GM23338 (cell line): ENCODE measurements at regions not wholly inside any gene's neighbourhood (a gene's known extent, or its start where the extent isn't known, plus 50 kb on each side); places are given as distances from the start of the nearest gene placed in this dataset.

Experiments used
- ATAC-seq: fragments of 200-7000 bp; cut with Tn5 transposase; 3 replicates; pipeline ENCODE4 v1.9.1; 2020
- DNase-seq: peaks from one replicate; pipeline ENCODE4 v3.0.0-alpha.2; 2015; ENCODE audit warnings: low spot score
- H2AFZ ChIP-seq: fragments of 200-600 bp; sonication (generic); 2 replicates; pipeline ENCODE4 v1.8.0; 2016; ENCODE audit warnings: antibody characterized with exemption, mild to moderate bottlenecking, moderate library complexity
- H3F3A ChIP-seq: fragments of 200-600 bp; sonication (generic); replicated peaks from 2 replicates; pipeline ENCODE4 v1.8.0; 2017; ENCODE audit warnings: antibody characterized with exemption, mixed run types, low read depth
- H3K27ac ChIP-seq: fragments of 200-600 bp; sonication (generic); 2 replicates; pipeline ENCODE4 v1.6.1; 2016; ENCODE audit warnings: low read depth
- H3K27me3 ChIP-seq: fragments of 200-600 bp; sonication (generic); 2 replicates; pipeline ENCODE4 v1.8.0; 2016; ENCODE audit warnings: mild to moderate bottlenecking, mixed run types, moderate library complexity; ENCODE audit not compliant: insufficient read depth
- H3K36me3 ChIP-seq: fragments of 200-600 bp; sonication (generic); 2 replicates; pipeline ENCODE4 v1.8.0; 2016; ENCODE audit warnings: mild to moderate bottlenecking; ENCODE audit not compliant: insufficient read depth
- H3K4me1 ChIP-seq: fragments of 200-600 bp; sonication (generic); 2 replicates; pipeline ENCODE4 v1.8.0; 2016; ENCODE audit warnings: mild to moderate bottlenecking, moderate library complexity; ENCODE audit not compliant: insufficient read depth
- H3K4me2 ChIP-seq: fragments of 200-600 bp; sonication (generic); 2 replicates; pipeline ENCODE4 v1.7.1; 2017; ENCODE audit warnings: mixed run types
- H3K4me3 ChIP-seq: fragments of 200-600 bp; sonication (generic); 2 replicates; pipeline ENCODE4 v1.6.1; 2016; ENCODE audit warnings: mixed run types
- H3K79me2 ChIP-seq: fragments of 200-600 bp; sonication (generic); replicated peaks from 2 replicates; pipeline ENCODE4 v1.8.0; 2017; ENCODE audit warnings: mild to moderate bottlenecking; ENCODE audit not compliant: insufficient read depth
- H3K9me2 ChIP-seq: fragments of 200-600 bp; sonication (generic); 2 replicates; pipeline ENCODE4 v1.8.0; 2017; ENCODE audit not compliant: insufficient read depth
- H4K20me1 ChIP-seq: fragments of 200-600 bp; sonication (generic); replicated peaks from 2 replicates; pipeline ENCODE4 v1.8.0; 2017; ENCODE audit warnings: mild to moderate bottlenecking; ENCODE audit not compliant: insufficient read depth
- H3K27ac Mint-ChIP-seq: 2 replicates; pipeline ENCODE4 v1.8.0; 2020; ENCODE audit warnings: inconsistent platforms, mild to moderate bottlenecking, moderate library complexity, mixed read lengths
- H3K27me3 Mint-ChIP-seq: 3 replicates; pipeline ENCODE4 v1.8.0; 2022; ENCODE audit warnings: low read depth, mild to moderate bottlenecking, moderate library complexity, mixed read lengths, inconsistent platforms; ENCODE audit not compliant: insufficient read depth, poor library complexity
- H3K36me3 Mint-ChIP-seq: 3 replicates; pipeline ENCODE4 v1.8.0; 2021; ENCODE audit warnings: low read depth, mild to moderate bottlenecking, inconsistent platforms, moderate library complexity, mixed read lengths
- H3K4me1 Mint-ChIP-seq: 3 replicates; pipeline ENCODE4 v1.8.0; 2020; ENCODE audit warnings: mild to moderate bottlenecking, inconsistent platforms, mixed read lengths
- H3K4me3 Mint-ChIP-seq: 3 replicates; pipeline ENCODE4 v1.8.0; 2021; ENCODE audit warnings: moderate library complexity, mild to moderate bottlenecking, inconsistent platforms, mixed read lengths
- H3K9me3 Mint-ChIP-seq: 3 replicates; pipeline ENCODE4 v1.8.0; 2020; ENCODE audit warnings: moderate library complexity, mild to moderate bottlenecking, inconsistent platforms, mixed read lengths
- CREB1 ChIP-seq: fragments of 250-450 bp; sonication (Bioruptor Pico); IDR thresholded peaks from 2 replicates; pipeline ENCODE4 v1.5.0; 2020; ENCODE audit warnings: low read depth, mild to moderate bottlenecking, moderate library complexity
- EZH2 ChIP-seq: fragments of 200-600 bp; sonication (generic); IDR thresholded peaks from one replicate; pipeline ENCODE4 v1.8.0; 2017; ENCODE audit warnings: antibody characterized with exemption, mild to moderate bottlenecking, low read depth; ENCODE audit not compliant: unreplicated experiment
- EZH2phosphoT487 ChIP-seq: fragments of 200-600 bp; sonication (generic); IDR thresholded peaks from one replicate; pipeline ENCODE4 v1.8.1; 2018; ENCODE audit warnings: antibody characterized with exemption; ENCODE audit not compliant: unreplicated experiment
- JUNB ChIP-seq: IDR thresholded peaks from one replicate; pipeline ENCODE4 v1.6.1; 2016; ENCODE audit warnings: antibody characterized with exemption; ENCODE audit not compliant: unreplicated experiment
- NANOG ChIP-seq: IDR thresholded peaks from 2 replicates; pipeline ENCODE4 v1.6.1; 2016; ENCODE audit warnings: antibody characterized with exemption, borderline replicate concordance
- POLR2AphosphoS5 ChIP-seq: IDR thresholded peaks from 2 replicates; pipeline ENCODE4 v1.6.1; 2016; ENCODE audit warnings: antibody characterized with exemption, low read depth
- STAT1 ChIP-seq: IDR thresholded peaks from one replicate; pipeline ENCODE4 v1.6.1; 2016; ENCODE audit warnings: antibody characterized with exemption; ENCODE audit not compliant: unreplicated experiment
- ZNF114 ChIP-seq: fragments of 250-450 bp; sonication (Bioruptor Pico); IDR thresholded peaks from 2 replicates; pipeline ENCODE4 v1.5.0; 2020; ENCODE audit warnings: mild to moderate bottlenecking, moderate library complexity
- ZNF331 ChIP-seq: fragments of 250-450 bp; sonication (Bioruptor Pico); IDR thresholded peaks from 2 replicates; pipeline ENCODE4 v1.5.0; 2020; ENCODE audit warnings: low read depth, mild to moderate bottlenecking, moderate library complexity
- TF ChIP-seq, protein P1 (sequence below): IDR thresholded peaks from 2 replicates; pipeline ENCODE4 v1.6.1; 2016; ENCODE audit warnings: antibody characterized with exemption
- TF ChIP-seq, protein P2 (sequence below): fragments of 250-450 bp; sonication (Bioruptor Pico); IDR thresholded peaks from 2 replicates; pipeline ENCODE4 v1.5.0; 2020; ENCODE audit warnings: mild to moderate bottlenecking, moderate library complexity
- TF ChIP-seq, protein P3 (sequence below): IDR thresholded peaks from one replicate; pipeline ENCODE4 v1.6.1; 2018; ENCODE audit warnings: antibody characterized with exemption; ENCODE audit not compliant: unreplicated experiment
- TF ChIP-seq, protein P4 (sequence below), 2 experiments: fragments of 200-600 bp in 1 of 2; sonication (generic) in 1 of 2; conservative IDR thresholded peaks; 2 replicates each; pipeline versions ENCODE4 v1.5.1 to v1.6.1; 2016 to 2017; ENCODE audit warnings: antibody characterized with exemption in 2 of 2, low read depth in 2 of 2, mild to moderate bottlenecking in 2 of 2, moderate library complexity in 1 of 2

DNA sequence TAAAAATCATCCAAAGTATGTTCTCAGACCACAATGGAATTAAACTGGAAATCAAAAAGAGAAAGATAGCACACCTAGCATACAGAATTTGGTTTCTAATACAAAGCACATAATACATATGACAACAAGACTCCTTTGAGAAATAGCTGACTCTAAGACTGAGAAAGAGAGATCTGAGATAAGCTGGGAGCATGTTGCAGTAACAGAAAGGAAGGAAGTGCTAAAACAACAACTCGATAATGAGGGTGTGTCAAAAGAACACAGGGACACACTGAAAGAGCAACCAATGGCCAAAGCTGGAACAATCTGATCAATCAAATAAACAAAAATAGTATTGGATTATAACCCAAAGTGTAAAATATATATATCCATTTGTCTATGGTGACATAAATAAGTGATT is 586.6 kb downstream of the C4orf33 start:
- H3K4me1 ChIP-seq = no peaks in the 10 kb centered on the region
- ATAC-seq (no peak), DNase-seq (no peak)
- H3K4me3 Mint-ChIP-seq = no peak overlapping the region
- H3K36me3 ChIP-seq = no peaks in the 10 kb centered on the region
- no peaks in the 10 kb centered on the region for H3K4me1 Mint-ChIP-seq
- H3K4me3 ChIP-seq = no peak overlapping the region
- no peaks in the 10 kb centered on the region for H3K9me2 ChIP-seq
- peaks cover 11% of the 10 kb centered on the region for H3K9me3 Mint-ChIP-seq
- no peaks in the 10 kb centered on the region for H3K79me2 ChIP-seq
- no peaks in the 10 kb centered on the region for H3K27me3 Mint-ChIP-seq
- H3F3A ChIP-seq = no peaks in the 10 kb centered on the region
- H3K4me2 ChIP-seq = no peak overlapping the region
- H3K27ac Mint-ChIP-seq = no peak overlapping the region
- peaks cover 7% of the 10 kb centered on the region for H3K36me3 Mint-ChIP-seq
- no peaks in the 10 kb centered on the region for H4K20me1 ChIP-seq
- H2AFZ ChIP-seq = no peak overlapping the region
- H3K27me3 ChIP-seq = no peaks in the 10 kb centered on the region
- H3K27ac ChIP-seq = no peak overlapping the region
- TF ChIP-seq ZNF114 (CRISPR knock-in tag) = no peak
- TF ChIP-seq POLR2AphosphoS5 = no peak
- no peak for TF ChIP-seq EZH2
- TF ChIP-seq NANOG = no peak
- TF ChIP-seq EZH2phosphoT487 = no peak
- TF ChIP-seq, protein P1, sequence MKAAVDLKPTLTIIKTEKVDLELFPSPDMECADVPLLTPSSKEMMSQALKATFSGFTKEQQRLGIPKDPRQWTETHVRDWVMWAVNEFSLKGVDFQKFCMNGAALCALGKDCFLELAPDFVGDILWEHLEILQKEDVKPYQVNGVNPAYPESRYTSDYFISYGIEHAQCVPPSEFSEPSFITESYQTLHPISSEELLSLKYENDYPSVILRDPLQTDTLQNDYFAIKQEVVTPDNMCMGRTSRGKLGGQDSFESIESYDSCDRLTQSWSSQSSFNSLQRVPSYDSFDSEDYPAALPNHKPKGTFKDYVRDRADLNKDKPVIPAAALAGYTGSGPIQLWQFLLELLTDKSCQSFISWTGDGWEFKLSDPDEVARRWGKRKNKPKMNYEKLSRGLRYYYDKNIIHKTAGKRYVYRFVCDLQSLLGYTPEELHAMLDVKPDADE = no peak
- TF ChIP-seq ZNF331 (CRISPR knock-in tag) = no peak
- TF ChIP-seq CREB1 = no peak
- TF ChIP-seq, protein P2, sequence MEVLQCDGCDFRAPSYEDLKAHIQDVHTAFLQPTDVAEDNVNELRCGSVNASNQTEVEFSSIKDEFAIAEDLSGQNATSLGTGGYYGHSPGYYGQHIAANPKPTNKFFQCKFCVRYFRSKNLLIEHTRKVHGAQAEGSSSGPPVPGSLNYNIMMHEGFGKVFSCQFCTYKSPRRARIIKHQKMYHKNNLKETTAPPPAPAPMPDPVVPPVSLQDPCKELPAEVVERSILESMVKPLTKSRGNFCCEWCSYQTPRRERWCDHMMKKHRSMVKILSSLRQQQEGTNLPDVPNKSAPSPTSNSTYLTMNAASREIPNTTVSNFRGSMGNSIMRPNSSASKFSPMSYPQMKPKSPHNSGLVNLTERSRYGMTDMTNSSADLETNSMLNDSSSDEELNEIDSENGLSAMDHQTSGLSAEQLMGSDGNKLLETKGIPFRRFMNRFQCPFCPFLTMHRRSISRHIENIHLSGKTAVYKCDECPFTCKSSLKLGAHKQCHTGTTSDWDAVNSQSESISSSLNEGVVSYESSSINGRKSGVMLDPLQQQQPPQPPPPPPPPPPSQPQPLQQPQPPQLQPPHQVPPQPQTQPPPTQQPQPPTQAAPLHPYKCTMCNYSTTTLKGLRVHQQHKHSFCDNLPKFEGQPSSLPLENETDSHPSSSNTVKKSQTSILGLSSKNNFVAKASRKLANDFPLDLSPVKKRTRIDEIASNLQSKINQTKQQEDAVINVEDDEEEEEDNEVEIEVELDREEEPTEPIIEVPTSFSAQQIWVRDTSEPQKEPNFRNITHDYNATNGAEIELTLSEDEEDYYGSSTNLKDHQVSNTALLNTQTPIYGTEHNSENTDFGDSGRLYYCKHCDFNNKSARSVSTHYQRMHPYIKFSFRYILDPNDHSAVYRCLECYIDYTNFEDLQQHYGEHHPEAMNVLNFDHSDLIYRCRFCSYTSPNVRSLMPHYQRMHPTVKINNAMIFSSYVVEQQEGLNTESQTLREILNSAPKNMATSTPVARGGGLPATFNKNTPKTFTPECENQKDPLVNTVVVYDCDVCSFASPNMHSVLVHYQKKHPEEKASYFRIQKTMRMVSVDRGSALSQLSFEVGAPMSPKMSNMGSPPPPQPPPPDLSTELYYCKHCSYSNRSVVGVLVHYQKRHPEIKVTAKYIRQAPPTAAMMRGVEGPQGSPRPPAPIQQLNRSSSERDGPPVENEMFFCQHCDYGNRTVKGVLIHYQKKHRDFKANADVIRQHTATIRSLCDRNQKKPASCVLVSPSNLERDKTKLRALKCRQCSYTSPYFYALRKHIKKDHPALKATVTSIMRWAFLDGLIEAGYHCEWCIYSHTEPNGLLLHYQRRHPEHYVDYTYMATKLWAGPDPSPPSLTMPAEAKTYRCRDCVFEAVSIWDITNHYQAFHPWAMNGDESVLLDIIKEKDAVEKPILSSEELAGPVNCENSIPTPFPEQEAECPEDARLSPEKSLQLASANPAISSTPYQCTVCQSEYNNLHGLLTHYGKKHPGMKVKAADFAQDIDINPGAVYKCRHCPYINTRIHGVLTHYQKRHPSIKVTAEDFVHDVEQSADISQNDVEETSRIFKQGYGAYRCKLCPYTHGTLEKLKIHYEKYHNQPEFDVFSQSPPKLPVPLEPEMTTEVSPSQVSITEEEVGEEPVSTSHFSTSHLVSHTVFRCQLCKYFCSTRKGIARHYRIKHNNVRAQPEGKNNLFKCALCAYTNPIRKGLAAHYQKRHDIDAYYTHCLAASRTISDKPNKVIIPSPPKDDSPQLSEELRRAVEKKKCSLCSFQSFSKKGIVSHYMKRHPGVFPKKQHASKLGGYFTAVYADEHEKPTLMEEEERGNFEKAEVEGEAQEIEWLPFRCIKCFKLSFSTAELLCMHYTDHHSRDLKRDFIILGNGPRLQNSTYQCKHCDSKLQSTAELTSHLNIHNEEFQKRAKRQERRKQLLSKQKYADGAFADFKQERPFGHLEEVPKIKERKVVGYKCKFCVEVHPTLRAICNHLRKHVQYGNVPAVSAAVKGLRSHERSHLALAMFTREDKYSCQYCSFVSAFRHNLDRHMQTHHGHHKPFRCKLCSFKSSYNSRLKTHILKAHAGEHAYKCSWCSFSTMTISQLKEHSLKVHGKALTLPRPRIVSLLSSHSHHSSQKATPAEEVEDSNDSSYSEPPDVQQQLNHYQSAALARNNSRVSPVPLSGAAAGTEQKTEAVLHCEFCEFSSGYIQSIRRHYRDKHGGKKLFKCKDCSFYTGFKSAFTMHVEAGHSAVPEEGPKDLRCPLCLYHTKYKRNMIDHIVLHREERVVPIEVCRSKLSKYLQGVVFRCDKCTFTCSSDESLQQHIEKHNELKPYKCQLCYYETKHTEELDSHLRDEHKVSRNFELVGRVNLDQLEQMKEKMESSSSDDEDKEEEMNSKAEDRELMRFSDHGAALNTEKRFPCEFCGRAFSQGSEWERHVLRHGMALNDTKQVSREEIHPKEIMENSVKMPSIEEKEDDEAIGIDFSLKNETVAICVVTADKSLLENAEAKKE (CRISPR knock-in tag) = no peak
- TF ChIP-seq, protein P3, sequence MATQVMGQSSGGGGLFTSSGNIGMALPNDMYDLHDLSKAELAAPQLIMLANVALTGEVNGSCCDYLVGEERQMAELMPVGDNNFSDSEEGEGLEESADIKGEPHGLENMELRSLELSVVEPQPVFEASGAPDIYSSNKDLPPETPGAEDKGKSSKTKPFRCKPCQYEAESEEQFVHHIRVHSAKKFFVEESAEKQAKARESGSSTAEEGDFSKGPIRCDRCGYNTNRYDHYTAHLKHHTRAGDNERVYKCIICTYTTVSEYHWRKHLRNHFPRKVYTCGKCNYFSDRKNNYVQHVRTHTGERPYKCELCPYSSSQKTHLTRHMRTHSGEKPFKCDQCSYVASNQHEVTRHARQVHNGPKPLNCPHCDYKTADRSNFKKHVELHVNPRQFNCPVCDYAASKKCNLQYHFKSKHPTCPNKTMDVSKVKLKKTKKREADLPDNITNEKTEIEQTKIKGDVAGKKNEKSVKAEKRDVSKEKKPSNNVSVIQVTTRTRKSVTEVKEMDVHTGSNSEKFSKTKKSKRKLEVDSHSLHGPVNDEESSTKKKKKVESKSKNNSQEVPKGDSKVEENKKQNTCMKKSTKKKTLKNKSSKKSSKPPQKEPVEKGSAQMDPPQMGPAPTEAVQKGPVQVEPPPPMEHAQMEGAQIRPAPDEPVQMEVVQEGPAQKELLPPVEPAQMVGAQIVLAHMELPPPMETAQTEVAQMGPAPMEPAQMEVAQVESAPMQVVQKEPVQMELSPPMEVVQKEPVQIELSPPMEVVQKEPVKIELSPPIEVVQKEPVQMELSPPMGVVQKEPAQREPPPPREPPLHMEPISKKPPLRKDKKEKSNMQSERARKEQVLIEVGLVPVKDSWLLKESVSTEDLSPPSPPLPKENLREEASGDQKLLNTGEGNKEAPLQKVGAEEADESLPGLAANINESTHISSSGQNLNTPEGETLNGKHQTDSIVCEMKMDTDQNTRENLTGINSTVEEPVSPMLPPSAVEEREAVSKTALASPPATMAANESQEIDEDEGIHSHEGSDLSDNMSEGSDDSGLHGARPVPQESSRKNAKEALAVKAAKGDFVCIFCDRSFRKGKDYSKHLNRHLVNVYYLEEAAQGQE = no peak
- TF ChIP-seq JUNB = no peak
- TF ChIP-seq, protein P4, sequence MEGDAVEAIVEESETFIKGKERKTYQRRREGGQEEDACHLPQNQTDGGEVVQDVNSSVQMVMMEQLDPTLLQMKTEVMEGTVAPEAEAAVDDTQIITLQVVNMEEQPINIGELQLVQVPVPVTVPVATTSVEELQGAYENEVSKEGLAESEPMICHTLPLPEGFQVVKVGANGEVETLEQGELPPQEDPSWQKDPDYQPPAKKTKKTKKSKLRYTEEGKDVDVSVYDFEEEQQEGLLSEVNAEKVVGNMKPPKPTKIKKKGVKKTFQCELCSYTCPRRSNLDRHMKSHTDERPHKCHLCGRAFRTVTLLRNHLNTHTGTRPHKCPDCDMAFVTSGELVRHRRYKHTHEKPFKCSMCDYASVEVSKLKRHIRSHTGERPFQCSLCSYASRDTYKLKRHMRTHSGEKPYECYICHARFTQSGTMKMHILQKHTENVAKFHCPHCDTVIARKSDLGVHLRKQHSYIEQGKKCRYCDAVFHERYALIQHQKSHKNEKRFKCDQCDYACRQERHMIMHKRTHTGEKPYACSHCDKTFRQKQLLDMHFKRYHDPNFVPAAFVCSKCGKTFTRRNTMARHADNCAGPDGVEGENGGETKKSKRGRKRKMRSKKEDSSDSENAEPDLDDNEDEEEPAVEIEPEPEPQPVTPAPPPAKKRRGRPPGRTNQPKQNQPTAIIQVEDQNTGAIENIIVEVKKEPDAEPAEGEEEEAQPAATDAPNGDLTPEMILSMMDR (conservative IDR thresholded peaks at IDR 0.05; ENCODE audit: low read depth in 2 of 2) = no peak
- no peak for TF ChIP-seq STAT1
